DND-41 (cell line): ENCODE measurements at regions not wholly inside any gene's neighbourhood (a gene's known extent, or its start where the extent isn't known, plus 50 kb on each side); places are given as distances from the start of the nearest gene placed in this dataset.

Experiments used
- CTCF ChIP-seq: IDR thresholded peaks from 2 replicates; pipeline ENCODE4 v1.5.1; 2012; ENCODE audit warnings: borderline replicate concordance, low read length, moderate library complexity, mild to moderate bottlenecking; ENCODE audit not compliant: poor library complexity, severe bottlenecking; ENCODE audit errors: extremely low read depth
- EZH2 ChIP-seq: IDR thresholded peaks from 3 replicates; pipeline ENCODE4 v1.6.1; 2012; ENCODE audit warnings: borderline replicate concordance, low read depth, mild to moderate bottlenecking, moderate library complexity, low read length, inconsistent platforms; ENCODE audit not compliant: severe bottlenecking

GRCh38 chr10:109451879-109452278, 471.4 kb downstream of the XPNPEP1 start:
- TF ChIP-seq CTCF (no peak), EZH2 (no peak)
